Effector memory CD4-positive, alpha-beta T cell (primary cell): ENCODE measurements at regions not wholly inside any gene's neighbourhood (a gene's known extent, or its start where the extent isn't known, plus 50 kb on each side); places are given as distances from the start of the nearest gene placed in this dataset.
"Not testable (repeated sequence)": the region's sequence is repeated elsewhere in the genome, so short reads cannot be mapped to it uniquely, and the experiment has no call there.

ENCODE experiments used
- DNase-seq, 3 donors: peaks; one replicate each; pipeline ENCODE4 v3.0.0-alpha.2; 2020
- H3K27ac ChIP-seq: 2 replicates; pipeline ENCODE4 v1.7.0; 2013; ENCODE audit warnings: mild to moderate bottlenecking, low read length, moderate library complexity; ENCODE audit not compliant: insufficient read depth, poor library complexity, severe bottlenecking
- H3K27me3 ChIP-seq: replicated peaks from 2 replicates; pipeline ENCODE4 v1.7.0; 2013; ENCODE audit warnings: mild to moderate bottlenecking, low read length; ENCODE audit not compliant: insufficient read depth, control insufficient read depth, poor library complexity, severe bottlenecking
- H3K36me3 ChIP-seq: 2 replicates; pipeline ENCODE4 v1.7.0; 2013; ENCODE audit warnings: mild to moderate bottlenecking, low read length, moderate library complexity; ENCODE audit not compliant: control insufficient read depth, insufficient read depth
- H3K4me1 ChIP-seq: 2 replicates; pipeline ENCODE4 v1.7.0; 2013; ENCODE audit warnings: low read length, mild to moderate bottlenecking; ENCODE audit not compliant: control insufficient read depth, insufficient read depth, poor library complexity, severe bottlenecking
- H3K4me3 ChIP-seq: 2 replicates; pipeline ENCODE4 v1.7.0; 2013; ENCODE audit warnings: low read length, low read depth, mild to moderate bottlenecking; ENCODE audit not compliant: insufficient read depth, poor library complexity, severe bottlenecking
- H3K9me3 ChIP-seq: 2 replicates; pipeline ENCODE4 v1.7.0; 2013; ENCODE audit warnings: mild to moderate bottlenecking, low read length, moderate library complexity; ENCODE audit not compliant: control insufficient read depth

GRCh38 chr19:41521138-41521930, 54.6 kb upstream of the CEACAM21 start:
- peak overlapping the region; percentile 52 for H3K27ac ChIP-seq
- peak overlapping the region; percentile 35 for H3K4me3 ChIP-seq

GRCh38 chr19:41521931-41522555, 53.9 kb upstream of the CEACAM21 start:
- Histone ChIP-seq H3K27ac (peak overlapping the region; percentile 52), H3K9me3 (no peaks in the 10 kb centered on the region), H3K27me3 (no peaks in the 10 kb centered on the region), H3K36me3 (no peaks in the 10 kb centered on the region), H3K4me3 (peak overlapping the region; percentile 35), H3K4me1 (peaks cover 8% of the 10 kb centered on the region)
- peak; percentile 19 to 28 (median 27) for DNase-seq

More at GRCh38 chr19:41521138-41521930, 54.6 kb upstream of the CEACAM21 start:
- DNase-seq, H3K27me3 ChIP-seq, H3K9me3 ChIP-seq, H3K4me1 ChIP-seq, H3K36me3 ChIP-seq: not testable (repeated sequence)

DNA sequence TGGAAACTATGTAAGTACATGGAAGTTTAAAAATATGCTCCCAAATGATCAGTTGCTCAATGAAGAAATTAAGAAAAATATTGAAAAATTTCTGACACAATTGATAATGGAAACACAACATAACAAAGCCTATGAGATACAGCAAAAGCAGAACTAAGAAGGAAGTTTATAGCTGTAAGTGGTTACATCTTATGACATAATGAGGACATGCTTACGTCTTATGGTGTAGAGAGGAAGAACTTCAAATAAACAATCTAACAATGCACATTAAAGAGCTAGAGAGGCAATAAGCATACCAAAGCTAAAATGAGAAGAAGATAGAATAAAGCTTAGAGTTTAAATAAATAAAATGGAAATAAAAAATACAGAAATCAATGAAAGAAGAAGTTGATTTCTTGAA, 50.0 kb upstream of the CEACAM21 start:
- no peaks in the 10 kb centered on the region for H3K36me3 ChIP-seq
- no peak overlapping the region for H3K27ac ChIP-seq
- no peak for DNase-seq
- no peaks in the 10 kb centered on the region for H3K27me3 ChIP-seq
- peaks cover 13% of the 10 kb centered on the region for H3K4me1 ChIP-seq
- no peak overlapping the region for H3K4me3 ChIP-seq
- no peaks in the 10 kb centered on the region for H3K9me3 ChIP-seq
